HCT116 (cell line): ENCODE measurements at regions not wholly inside any gene's neighbourhood (a gene's known extent, or its start where the extent isn't known, plus 50 kb on each side); places are given as distances from the start of the nearest gene placed in this dataset.

Source experiments
- ATAC-seq: fragments of 200-7000 bp; cut with Tn5 transposase; 2 replicates; pipeline ENCODE4 v1.9.1; 2020; ENCODE audit warnings: mild to moderate bottlenecking, moderate library complexity
- BruUV-seq: library from RNA; stranded (reverse); fragments of 400-500 nt; replicated peaks from 2 replicates; lab custom pipeline; 2021; lab: Mats Ljungman, UMichigan
- CTCF ChIA-PET: fragments of 300-600 bp; sonication (Branson Sonifier 250); formaldehyde crosslinking; loops from one replicate; lab custom pipeline; 2021; ENCODE audit warnings: antibody characterized with exemption; lab: Charles Lee
- POLR2A ChIA-PET: fragments of 300-600, 350-600 bp; sonication (Branson Sonifier 250); formaldehyde crosslinking; loops from one replicate; lab custom pipeline; 2021; ENCODE audit warnings: antibody characterized with exemption; lab: Charles Lee
- RAD21 ChIA-PET, 2 experiments: fragments of 300-600 bp; sonication (Branson Sonifier 250); formaldehyde crosslinking; loops; one replicate each; lab custom pipeline; 2023; ENCODE audit warnings: low total read pairs in 2 of 2; ENCODE audit not compliant: uncharacterized antibody in 2 of 2, unreplicated experiment in 2 of 2, low non-redundant PET in 1 of 2; lab: Charles Lee
- DNase-seq: peaks from one replicate; pipeline ENCODE4 v3.0.0-alpha.2; 2010; ENCODE audit warnings: low read depth, low spot score
- H2AFZ ChIP-seq: fragments of 200-600 bp; shearing (Covaris generic), sonication (generic); 2 replicates; pipeline ENCODE4 v1.6.1; 2017; ENCODE audit warnings: low read depth, mixed run types, mixed read lengths, antibody characterized with exemption, low read length; ENCODE audit not compliant: poor library complexity, severe bottlenecking
- H3K27ac ChIP-seq: 2 replicates; pipeline ENCODE4 v1.5.1; 2012; ENCODE audit warnings: low read depth, low read length
- H3K27me3 ChIP-seq: fragments of 200-600 bp; sonication (generic); 2 replicates; pipeline ENCODE4 v1.6.1; 2016; ENCODE audit warnings: mixed run types, low read length, mixed read lengths; ENCODE audit not compliant: insufficient read depth
- H3K36me3 ChIP-seq, 2 experiments: fragments of 200-500 bp in 1 of 2; fragments of 200-600 bp in 1 of 2; sonication (Bioruptor generic) in 1 of 2; sonication (generic) in 1 of 2; 2 replicates each; pipeline versions ENCODE4 v1.5.1 to v1.6.1; 2014 to 2016; ENCODE audit warnings: low read length in 2 of 2, inconsistent platforms in 1 of 2, mixed read lengths in 1 of 2, mixed run types in 1 of 2; ENCODE audit not compliant: insufficient read depth in 2 of 2, control insufficient read depth in 1 of 2
- H3K4me1 ChIP-seq, 2 experiments: fragments of 200-600 bp in 1 of 2; sonication (generic) in 1 of 2; 2 replicates each; pipeline versions ENCODE4 v1.5.1 to v1.6.1; 2012 to 2017; ENCODE audit warnings: low read length in 2 of 2, inconsistent platforms in 1 of 2, mild to moderate bottlenecking in 1 of 2, mixed read lengths in 1 of 2, mixed run types in 1 of 2, moderate library complexity in 1 of 2; ENCODE audit not compliant: insufficient read depth in 2 of 2, control insufficient read depth in 1 of 2
- H3K4me2 ChIP-seq: fragments of 200-600 bp; sonication (generic); 2 replicates; pipeline ENCODE4 v1.6.1; 2017; ENCODE audit warnings: mixed run types, low read length, mixed read lengths
- H3K4me3 ChIP-seq, 2 experiments: fragments of 200-600 bp in 1 of 2; sonication (generic) in 1 of 2; replicated peaks in 1 of 2; 2 replicates each; pipeline ENCODE4 v1.5.1; 2011 to 2016; ENCODE audit warnings: low read length in 2 of 2, control low read depth in 1 of 2, low read depth in 1 of 2, mild to moderate bottlenecking in 1 of 2, mixed read lengths in 1 of 2, mixed run types in 1 of 2
- H3K79me2 ChIP-seq: fragments of 200-600 bp; sonication (generic); 2 replicates; pipeline ENCODE4 v1.6.1; 2017; ENCODE audit warnings: mild to moderate bottlenecking, mixed run types, low read length, moderate library complexity, mixed read lengths; ENCODE audit not compliant: insufficient read depth
- H3K9ac ChIP-seq: fragments of 200-600 bp; sonication (generic); 2 replicates; pipeline ENCODE4 v1.6.1; 2016; ENCODE audit warnings: low read length, mixed read lengths
- H3K9me2 ChIP-seq: fragments of 200-600 bp; sonication (generic), shearing (Covaris generic); 2 replicates; pipeline ENCODE4 v1.6.1; 2017; ENCODE audit warnings: mixed run types, mild to moderate bottlenecking, moderate library complexity; ENCODE audit not compliant: insufficient read depth
- H3K9me3 ChIP-seq, 2 experiments: fragments of 200-500 bp in 1 of 2; fragments of 200-600 bp in 1 of 2; sonication (Bioruptor generic) in 1 of 2; sonication (generic) in 1 of 2; 2 replicates each; pipeline ENCODE4 v1.6.1; 2014 to 2017; ENCODE audit warnings: low read length in 2 of 2, mixed read lengths in 2 of 2, inconsistent platforms in 1 of 2, low read depth in 1 of 2, mild to moderate bottlenecking in 1 of 2, mixed run types in 1 of 2, moderate library complexity in 1 of 2; ENCODE audit not compliant: control insufficient read depth in 1 of 2, insufficient read depth in 1 of 2
- H4K20me1 ChIP-seq: fragments of 200-600 bp; sonication (generic), shearing (Covaris generic); 2 replicates; pipeline ENCODE4 v1.6.1; 2017; ENCODE audit warnings: mixed run types, mild to moderate bottlenecking, moderate library complexity; ENCODE audit not compliant: insufficient read depth
- EGR1 ChIP-seq: IDR thresholded peaks from 2 replicates; pipeline ENCODE4 v1.6.1; 2012; ENCODE audit warnings: low read depth
- ELF1 ChIP-seq: IDR thresholded peaks from 2 replicates; pipeline ENCODE4 v1.6.1; 2012; ENCODE audit warnings: low read depth, borderline replicate concordance
- FOSL1 ChIP-seq: IDR thresholded peaks from 2 replicates; pipeline ENCODE4 v1.6.1; 2012; ENCODE audit warnings: low read depth
- POLR2A ChIP-seq: IDR thresholded peaks from 2 replicates; pipeline ENCODE4 v1.7.0; 2011; ENCODE audit warnings: borderline replicate concordance; ENCODE audit not compliant: insufficient read depth, insufficient read length; ENCODE audit errors: extremely low read depth
- POLR2AphosphoS5 ChIP-seq: IDR thresholded peaks from 2 replicates; pipeline ENCODE4 v1.6.1; 2011; ENCODE audit warnings: mild to moderate bottlenecking, low read depth, low read length, moderate library complexity
- RAD21 ChIP-seq: IDR thresholded peaks from 2 replicates; pipeline ENCODE4 v1.6.1; 2012; ENCODE audit warnings: low read depth, mild to moderate bottlenecking
- SRF ChIP-seq: IDR thresholded peaks from 2 replicates; pipeline ENCODE4 v1.6.1; 2012; ENCODE audit warnings: low read depth
- intact Hi-C: fragments of 100-400 bp; cut with micrococcal nuclease; formaldehyde crosslinking; loops from 2 replicates; pipeline ENCODE4 v1.10.0; 2022
- TF ChIP-seq, protein P1 (sequence below): IDR thresholded peaks from 2 replicates; pipeline ENCODE4 v1.6.1; 2012; ENCODE audit warnings: low read depth
- TF ChIP-seq, protein P2 (sequence below), 3 experiments: fragments of 200-600 bp in 1 of 3; sonication (generic) in 1 of 3; IDR thresholded peaks in 2 of 3; conservative IDR thresholded peaks in 1 of 3; 2 replicates each; pipeline ENCODE4 v1.5.1; 2012 to 2017; ENCODE audit warnings: low read depth in 2 of 3, low read length in 2 of 3, antibody characterized with exemption in 1 of 3, borderline replicate concordance in 1 of 3, control low read depth in 1 of 3, mild to moderate bottlenecking in 1 of 3, mixed read lengths in 1 of 3, mixed run types in 1 of 3, moderate library complexity in 1 of 3; ENCODE audit not compliant: insufficient read depth in 1 of 3
- TF ChIP-seq, protein P3 (sequence below): IDR thresholded peaks from 2 replicates; pipeline ENCODE4 v1.6.1; 2012

DNA sequence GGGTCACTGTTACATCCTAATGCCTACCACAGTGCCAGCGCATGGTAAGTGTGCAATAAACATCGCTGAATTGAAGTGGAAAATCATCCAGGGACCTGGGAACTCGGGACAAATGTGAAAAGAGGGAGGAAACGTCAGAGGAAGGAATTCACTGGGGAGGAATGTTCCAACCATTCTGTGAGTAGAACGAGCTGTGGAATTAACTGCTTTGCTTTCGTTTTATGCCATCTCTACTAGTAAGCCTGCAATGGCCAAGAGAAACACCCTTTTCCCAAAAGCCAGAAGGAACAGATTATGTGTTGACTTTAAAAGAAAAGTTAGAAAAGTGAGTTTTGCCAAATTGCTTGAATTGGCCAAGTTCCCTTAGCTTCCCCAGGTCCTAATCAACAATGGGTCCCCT, 1044.9 kb downstream of the TYW1 start:
- TF ChIP-seq FOSL1, result no peak
- TF ChIP-seq RAD21, result no peak
- TF ChIP-seq ELF1, result no peak
- TF ChIP-seq, protein P1, sequence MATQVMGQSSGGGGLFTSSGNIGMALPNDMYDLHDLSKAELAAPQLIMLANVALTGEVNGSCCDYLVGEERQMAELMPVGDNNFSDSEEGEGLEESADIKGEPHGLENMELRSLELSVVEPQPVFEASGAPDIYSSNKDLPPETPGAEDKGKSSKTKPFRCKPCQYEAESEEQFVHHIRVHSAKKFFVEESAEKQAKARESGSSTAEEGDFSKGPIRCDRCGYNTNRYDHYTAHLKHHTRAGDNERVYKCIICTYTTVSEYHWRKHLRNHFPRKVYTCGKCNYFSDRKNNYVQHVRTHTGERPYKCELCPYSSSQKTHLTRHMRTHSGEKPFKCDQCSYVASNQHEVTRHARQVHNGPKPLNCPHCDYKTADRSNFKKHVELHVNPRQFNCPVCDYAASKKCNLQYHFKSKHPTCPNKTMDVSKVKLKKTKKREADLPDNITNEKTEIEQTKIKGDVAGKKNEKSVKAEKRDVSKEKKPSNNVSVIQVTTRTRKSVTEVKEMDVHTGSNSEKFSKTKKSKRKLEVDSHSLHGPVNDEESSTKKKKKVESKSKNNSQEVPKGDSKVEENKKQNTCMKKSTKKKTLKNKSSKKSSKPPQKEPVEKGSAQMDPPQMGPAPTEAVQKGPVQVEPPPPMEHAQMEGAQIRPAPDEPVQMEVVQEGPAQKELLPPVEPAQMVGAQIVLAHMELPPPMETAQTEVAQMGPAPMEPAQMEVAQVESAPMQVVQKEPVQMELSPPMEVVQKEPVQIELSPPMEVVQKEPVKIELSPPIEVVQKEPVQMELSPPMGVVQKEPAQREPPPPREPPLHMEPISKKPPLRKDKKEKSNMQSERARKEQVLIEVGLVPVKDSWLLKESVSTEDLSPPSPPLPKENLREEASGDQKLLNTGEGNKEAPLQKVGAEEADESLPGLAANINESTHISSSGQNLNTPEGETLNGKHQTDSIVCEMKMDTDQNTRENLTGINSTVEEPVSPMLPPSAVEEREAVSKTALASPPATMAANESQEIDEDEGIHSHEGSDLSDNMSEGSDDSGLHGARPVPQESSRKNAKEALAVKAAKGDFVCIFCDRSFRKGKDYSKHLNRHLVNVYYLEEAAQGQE, result no peak
- TF ChIP-seq EGR1, result no peak
- TF ChIP-seq, protein P2, sequence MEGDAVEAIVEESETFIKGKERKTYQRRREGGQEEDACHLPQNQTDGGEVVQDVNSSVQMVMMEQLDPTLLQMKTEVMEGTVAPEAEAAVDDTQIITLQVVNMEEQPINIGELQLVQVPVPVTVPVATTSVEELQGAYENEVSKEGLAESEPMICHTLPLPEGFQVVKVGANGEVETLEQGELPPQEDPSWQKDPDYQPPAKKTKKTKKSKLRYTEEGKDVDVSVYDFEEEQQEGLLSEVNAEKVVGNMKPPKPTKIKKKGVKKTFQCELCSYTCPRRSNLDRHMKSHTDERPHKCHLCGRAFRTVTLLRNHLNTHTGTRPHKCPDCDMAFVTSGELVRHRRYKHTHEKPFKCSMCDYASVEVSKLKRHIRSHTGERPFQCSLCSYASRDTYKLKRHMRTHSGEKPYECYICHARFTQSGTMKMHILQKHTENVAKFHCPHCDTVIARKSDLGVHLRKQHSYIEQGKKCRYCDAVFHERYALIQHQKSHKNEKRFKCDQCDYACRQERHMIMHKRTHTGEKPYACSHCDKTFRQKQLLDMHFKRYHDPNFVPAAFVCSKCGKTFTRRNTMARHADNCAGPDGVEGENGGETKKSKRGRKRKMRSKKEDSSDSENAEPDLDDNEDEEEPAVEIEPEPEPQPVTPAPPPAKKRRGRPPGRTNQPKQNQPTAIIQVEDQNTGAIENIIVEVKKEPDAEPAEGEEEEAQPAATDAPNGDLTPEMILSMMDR (IDR thresholded peaks at IDR 0.05 in 2 of 3, conservative IDR thresholded peaks at IDR 0.05 in 1 of 3; ENCODE audit: borderline replicate concordance in 1 of 3, insufficient read depth in 1 of 3, low read depth in 2 of 3, low read length in 2 of 3), result no peak
- no peak for TF ChIP-seq SRF
- no peak for TF ChIP-seq POLR2AphosphoS5
- TF ChIP-seq, protein P3, sequence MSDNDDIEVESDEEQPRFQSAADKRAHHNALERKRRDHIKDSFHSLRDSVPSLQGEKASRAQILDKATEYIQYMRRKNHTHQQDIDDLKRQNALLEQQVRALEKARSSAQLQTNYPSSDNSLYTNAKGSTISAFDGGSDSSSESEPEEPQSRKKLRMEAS, result no peak
- TF ChIP-seq POLR2A, result no peak
- Histone ChIP-seq H2AFZ (no peak overlapping the region), H3K27ac (no peak overlapping the region), H3K4me1 (no peaks in the 10 kb centered on the region), H3K4me2 (no peak overlapping the region), H3K9me3 (peaks cover 0 to 24% of the 10 kb centered on the region in 2 experiments; a peak in 2 of 4 replicates), H4K20me1 (no peaks in the 10 kb centered on the region), H3K36me3 (no peaks in the 10 kb centered on the region), H3K27me3 (no peaks in the 10 kb centered on the region), H3K79me2 (no peaks in the 10 kb centered on the region), H3K9ac (no peak overlapping the region), H3K9me2 (no peaks in the 10 kb centered on the region), H3K4me3 (no peak overlapping the region)
- no peak for DNase-seq
- no peak for ATAC-seq
- ChIA-PET CTCF (no interaction called here), POLR2A (no interaction called here), RAD21 (no interaction called here)
- intact Hi-C loops, result no loop called here
- BruUV-seq, result no TSS peak
